NCI-H748 treated with DMSO at 0.1 percent for 48 hours (cell line): ENCODE measurements at regions not wholly inside any gene's neighbourhood (a gene's known extent, or its start where the extent isn't known, plus 50 kb on each side); places are given as distances from the start of the nearest gene placed in this dataset.
"Not testable (repeated sequence)": the region's sequence is repeated elsewhere in the genome, so short reads cannot be mapped to it uniquely, and the experiment has no call there.

Experiments
- DNase-seq: peaks from one replicate; lab custom pipeline; 2025; lab: John Stamatoyannopoulos, UW

DNA sequence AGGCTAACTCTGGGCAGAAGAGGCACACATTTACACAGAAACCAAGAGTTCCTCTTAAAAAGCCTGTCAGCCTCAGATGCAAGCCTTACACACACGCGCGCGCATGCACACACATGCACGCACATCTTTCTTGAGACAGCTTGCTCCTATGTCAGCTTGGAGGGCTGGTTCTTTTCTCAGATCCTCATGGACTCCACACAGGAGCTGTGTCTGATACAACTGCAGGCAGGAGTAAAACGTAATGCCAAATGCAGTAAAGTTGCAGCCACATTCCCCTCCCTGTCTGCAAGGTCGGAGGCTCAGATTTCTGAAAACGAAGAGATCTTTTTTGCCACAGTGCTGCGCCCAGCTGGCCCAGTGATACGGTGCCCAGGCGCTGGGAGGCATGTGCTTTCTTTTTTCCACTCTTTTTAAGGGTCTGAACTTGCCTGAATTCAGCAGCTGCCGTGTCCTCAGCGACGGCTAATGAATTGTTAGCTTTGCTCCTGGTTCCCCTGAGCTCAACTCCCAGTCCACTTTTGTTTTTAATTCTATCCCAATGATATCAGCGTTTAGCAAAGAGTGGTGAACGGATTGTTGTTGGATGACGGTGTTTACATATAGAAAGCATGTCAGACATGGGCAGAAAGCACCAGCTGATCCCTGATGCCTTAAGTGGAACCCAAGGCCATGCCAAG is 72.9 kb upstream of the FOXN3 start:
- no peak for DNase-seq

DNA sequence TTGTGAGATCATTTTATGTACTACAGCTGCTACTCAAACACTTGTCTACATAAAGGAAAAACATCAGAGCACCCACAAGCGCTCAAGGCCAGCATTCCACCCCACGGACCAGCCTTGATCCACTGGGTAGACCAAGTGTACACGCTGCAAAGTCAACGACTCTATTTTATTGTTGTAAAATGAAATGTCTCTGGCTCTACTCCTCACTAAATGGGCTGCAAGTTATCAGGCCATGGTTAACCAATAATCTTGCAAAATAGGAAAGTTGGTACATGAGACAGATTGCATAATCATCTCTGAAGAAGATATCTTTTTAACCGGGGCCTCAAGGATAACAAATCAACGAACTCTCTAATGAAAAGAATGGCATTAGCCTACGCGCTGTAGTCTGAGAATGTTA is 69.9 kb upstream of the FOXN3 start:
- no peak for DNase-seq

DNA sequence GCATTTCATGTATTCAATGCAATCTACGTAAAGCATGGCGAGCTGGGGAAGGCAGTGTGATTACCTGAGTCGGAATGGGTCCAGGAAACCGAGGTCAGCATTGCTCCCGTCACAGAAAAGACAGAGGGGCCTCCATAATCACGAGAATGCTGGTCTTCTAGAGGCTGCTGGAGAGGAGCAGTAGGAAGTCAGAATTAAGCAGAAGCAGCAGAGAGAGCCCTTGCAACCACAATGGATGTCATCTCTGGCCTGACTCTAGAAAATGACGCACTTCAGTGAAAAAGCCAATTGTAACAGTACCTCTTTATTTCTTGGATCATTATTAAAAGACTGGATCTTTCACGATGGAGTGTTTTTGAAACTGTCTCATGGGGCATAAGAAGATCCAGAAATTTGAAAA is 69.5 kb upstream of the FOXN3 start:
- no peak for DNase-seq

DNA sequence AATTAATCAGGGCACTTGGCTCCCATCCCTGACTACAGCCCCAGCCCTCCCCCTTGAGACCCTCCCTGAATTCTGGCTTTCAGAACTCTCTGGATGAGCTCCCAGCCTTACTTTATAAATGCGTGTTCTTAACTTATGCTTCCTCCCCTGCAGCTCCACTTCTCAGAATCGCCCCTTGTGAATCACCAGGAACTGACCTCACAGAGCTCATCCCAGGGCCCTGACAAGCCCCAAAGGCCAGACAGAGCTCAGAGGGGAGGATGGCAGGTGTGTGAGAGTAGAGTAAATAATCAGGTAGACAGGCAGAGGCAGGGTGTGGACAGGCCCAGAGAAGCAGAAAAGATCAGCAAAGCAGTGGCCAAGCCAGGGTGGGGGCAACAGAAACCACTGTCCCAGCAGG is 68.2 kb upstream of the FOXN3 start:
- no peak for DNase-seq

DNA sequence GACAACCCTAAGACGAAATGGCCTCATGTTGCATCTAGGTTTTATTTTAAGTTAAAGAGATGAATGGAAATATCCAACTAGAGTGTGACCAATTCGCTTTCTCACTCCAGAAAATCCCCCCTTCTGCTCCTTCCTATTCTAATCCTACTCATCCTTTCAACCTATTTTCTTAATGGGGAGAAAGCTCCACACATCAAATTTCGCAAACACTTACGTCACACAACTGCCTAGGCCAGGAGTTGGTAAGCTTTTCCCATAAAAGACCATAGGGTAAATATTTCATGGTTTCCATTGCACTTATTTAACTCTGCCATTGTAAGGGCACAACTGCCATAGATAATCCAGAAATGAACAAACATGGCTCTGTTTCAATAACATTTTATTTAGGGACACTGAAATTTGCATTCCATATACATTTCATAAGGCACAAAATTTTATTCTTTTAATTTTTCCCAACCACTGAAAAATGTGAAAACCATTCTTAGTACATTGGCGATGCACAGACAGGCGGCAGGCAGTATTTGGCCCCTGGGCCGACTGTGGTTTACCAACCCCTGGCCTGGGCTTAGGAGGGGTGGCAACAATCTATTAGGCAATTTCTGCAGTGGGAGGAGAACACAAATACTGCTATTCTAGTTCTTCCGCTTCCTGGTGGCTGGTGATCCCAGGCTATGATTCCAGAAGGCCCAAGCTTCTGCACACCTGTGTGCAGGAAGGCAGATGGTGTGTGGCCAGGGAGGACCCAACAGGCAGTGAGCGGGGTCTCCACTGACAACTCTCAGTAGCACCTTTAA is 67.2 kb upstream of the FOXN3 start:
- no peak for DNase-seq

DNA sequence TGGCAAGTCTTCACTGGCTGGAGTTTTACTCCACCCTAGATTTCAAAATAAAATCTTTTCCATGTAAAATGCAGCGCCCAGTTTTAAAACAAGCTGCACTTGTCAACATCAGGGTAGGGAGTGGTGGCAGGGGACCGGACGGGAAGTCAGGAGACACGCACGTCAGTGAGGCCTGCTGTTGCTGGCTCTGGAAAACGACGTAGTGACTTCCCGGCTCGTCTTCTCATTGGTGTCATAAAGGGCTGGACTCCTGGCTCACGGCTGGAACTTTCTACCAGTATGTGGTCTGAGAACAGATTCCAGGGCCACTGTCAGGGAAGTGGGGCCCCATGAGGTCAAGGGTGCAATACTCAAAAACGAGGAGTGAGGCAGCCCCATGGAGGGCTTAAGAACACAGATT is 64.2 kb upstream of the FOXN3 start:
- no peak for DNase-seq

DNA sequence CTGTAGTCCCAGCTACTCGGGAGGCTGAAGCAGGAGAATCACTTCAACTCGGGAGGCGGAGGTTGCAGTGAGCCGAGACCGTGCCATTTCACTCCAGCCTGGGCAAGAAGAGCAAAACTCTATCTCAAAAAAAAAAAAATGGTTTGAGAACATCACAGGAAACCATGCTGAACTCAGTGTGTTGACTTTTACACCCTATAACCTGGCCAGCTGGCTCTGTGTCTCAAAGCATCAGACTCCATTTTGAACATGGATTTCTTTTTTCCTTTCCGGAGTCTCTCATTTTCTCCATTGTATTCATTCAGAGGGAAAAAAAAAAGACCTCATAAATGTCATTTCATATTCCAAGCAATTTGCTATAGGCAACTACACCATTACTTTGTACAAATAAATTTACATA is 63.2 kb upstream of the FOXN3 start:
- no peak for DNase-seq

DNA sequence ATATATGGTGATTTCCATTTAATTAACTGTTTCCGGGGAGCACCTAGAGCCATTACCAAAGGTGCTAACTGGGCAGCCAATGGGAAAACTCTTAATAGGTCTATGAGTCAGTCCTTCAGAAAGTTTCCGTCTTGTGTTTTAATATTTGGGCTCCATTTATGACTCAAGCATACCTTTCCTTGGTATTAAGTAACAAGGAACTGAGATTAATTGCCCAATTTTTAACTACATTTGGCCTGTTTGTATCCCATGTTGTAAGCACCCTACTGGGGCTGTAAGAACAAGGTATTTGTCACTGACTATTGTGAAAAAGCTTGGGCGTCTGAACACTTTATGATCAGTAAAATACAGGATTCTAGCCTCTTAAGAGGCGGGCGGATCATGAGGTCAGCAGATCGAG is 62.8 kb upstream of the FOXN3 start:
- no peak for DNase-seq

DNA sequence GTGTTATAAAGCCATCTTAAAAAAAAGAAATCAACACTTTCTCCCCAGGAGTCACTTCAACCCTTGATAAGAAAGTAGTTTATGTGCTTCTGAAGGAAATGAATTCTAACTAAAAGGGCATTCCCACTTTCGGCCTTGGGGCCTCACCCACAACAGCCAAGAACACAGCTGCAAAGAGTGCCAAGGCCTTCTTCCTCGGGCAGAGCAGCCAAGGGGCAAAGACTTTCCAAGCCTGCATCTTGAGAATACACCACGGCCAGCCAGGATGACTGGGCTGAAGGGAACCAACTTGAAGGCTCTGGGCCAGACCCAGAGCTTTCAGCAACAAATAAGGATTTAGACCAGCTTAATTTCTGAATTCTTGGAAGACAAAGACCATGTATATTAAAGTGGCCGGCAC is 60.4 kb upstream of the FOXN3 start:
- DNase-seq: no peak

DNA sequence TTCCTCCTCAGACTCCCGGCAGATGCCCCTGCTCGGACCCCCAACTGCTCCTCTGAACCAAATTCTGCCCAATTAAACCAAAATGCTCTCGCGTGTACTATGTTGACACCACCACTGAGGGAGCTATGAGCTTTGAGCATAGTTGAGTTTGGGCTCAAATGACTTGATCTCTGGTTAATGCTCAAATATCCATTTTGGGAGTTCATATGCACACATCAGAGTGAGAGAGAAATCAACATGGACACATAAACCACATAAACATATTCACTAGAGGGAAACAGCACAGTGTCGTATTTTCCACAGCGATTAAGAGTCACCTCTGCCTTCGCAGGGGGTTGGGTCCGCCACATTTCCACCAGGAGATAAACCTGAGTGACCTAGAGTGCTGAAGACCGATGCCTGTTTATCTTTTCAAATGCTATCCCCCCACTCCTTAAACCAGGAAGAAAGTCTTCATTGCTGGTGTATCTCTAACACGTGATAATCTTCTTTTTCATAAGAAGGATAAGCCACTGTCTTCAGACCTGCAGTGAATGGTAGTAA is 59.4 kb upstream of the FOXN3 start:
- DNase-seq: no peak

DNA sequence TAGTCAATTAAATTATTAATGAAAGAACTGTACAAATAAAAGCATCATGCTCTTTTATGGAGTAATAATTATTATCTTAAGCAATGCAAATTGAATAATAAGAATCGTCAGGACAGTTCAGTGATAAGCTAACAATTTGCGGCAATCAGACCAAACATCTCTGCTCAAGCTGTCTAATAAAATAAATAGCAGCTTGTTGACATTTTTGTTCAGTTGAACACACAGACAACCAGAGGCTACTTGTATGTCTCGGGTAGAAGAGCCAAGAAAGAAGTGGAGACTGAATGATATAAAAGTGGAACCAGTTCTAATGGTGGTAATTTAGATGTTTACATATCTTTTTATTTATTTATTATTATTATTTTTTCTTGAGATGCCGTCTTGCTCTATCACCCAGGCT is 57.4 kb upstream of the FOXN3 start:
- DNase-seq: no peak

DNA sequence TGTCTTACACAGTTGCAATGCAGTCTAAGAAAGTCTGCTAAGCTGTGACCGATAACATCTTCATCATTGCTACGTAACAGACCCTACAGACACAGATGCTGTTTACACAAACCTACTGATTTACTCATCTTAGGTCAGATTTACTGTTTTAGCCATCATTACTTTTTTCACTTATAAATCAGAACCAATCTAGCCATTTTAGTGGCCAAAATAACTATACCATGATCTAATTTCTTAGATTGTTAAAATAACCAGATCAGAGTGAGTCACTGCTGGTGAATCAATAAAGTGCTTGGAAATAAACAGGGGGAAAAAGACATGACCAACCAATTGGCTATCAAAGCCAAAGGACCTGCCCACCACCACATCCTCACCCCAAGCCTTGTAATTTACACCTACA is 57.0 kb upstream of the FOXN3 start:
- no peak for DNase-seq

DNA sequence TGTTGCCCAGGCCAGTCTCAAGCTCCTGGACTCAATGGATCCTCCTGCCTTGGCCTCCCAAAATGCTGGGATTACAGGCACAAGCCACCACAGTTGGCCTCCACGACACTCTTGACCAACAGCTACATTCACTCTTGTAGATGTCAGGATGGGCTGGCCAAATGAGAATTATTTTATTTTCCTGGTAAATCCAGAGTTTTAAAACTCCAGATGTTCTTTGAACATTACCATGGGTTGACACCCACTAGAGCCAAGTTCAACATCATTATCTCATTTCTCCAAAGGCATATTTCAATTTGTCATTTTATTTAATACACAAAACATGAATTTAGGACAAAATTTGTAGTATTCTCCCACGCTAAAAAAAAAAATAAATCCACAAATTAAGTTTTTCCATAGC is 56.5 kb upstream of the FOXN3 start:
- no peak for DNase-seq

DNA sequence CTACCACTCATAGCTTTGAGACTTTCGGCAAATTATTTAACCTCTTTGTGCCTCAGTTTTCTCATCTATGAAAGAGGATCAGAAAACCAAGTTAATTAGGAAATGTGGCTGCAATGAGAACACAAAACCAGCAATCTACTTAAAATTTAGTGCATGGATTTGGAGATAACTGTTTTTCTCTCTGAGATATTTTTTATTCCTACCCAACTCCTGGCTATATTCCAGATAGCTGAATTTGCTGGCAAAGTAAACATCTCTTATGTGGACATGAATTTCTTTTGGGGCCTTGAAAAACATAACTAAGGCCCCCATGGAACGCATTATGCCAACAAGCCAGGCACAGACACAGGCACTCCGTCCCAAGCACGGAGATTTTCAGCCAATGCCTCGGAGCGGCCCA is 53.4 kb upstream of the FOXN3 start:
- no peak for DNase-seq

DNA sequence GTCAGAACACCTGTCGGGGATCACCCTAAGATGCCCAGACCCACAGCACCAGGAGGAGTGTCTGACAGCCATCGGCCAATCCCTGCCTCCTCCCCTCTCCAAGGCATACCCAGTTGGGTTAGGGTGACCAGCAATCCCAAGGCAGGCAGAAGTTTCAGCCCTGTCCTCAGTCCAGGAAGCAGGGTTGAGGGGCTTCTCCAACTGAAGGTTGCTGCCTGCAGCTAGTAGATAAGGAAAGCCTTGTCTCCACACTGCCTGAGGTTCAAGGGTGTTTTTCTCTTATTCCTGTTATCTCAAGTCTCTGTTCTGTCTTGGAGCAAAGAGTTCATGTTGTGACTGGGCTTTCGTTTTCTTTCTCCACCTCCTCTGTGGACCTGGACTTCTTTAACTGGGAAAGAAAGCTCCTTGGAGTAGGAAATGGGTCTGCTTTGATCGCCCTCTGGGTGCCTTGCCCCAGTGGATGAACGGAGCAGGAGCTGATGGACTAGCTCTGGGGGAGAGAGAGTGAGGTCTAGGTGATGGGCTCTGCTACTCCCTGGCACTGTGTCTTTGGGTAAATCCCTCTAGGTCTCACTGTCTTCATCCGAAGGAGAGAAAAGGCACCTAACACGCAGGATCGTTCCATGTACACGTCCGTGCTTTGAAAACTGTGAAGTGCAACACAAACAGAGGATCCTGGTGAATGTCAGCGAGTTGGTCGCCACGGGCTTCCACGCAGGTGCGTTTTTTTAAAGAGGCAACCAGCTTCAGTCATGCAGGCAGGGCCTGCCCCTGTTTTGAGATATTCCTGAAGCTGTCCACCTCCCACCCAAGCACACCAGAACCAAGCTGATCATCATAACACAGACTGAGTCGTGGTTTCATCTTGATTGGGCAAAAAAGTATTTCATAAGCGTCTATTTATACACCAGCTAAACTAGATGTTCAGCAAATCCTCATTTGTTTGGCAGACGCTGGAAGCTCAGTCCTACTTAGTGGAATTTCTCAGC is 52.5 kb upstream of the FOXN3 start:
- no peak for DNase-seq

DNA sequence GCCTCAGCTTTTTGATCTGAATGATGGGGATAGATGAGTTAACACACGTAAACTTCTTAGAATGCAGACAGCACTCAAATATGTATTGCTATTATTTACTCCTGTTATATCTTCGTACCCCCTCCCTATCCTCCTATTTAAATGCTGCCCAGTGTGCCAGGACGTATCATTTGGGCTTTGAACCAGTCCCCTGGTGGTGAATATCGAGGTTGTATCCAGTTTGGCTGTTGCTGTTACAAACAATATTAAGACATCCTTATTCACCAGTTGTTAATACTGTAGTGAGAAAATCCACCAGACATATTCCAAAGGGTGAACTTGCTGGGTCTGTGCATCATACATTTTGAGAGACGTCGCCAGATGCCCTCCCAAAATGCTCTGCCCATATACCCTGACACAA is 51.5 kb upstream of the FOXN3 start:
- no peak for DNase-seq

DNA sequence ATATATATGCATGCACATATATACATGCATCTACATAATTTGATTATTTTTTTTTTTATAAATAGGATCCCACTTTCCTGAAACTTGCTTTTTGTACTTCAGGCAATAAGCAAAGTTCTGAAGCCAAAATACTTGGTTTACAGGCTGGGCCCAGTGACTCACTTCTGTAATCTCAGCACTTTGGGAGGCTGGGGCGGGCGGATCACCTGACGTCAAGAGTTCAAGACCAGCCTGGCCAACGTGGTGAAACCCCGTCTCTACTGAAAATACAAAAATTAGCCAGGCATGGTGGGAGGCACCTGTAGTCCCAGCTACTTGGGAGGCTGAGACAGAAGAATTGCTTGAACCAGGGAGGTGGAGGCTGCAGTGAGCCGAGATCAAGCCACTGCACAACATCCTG is 51.0 kb upstream of the FOXN3 start:
- DNase-seq: not testable (repeated sequence)

DNA sequence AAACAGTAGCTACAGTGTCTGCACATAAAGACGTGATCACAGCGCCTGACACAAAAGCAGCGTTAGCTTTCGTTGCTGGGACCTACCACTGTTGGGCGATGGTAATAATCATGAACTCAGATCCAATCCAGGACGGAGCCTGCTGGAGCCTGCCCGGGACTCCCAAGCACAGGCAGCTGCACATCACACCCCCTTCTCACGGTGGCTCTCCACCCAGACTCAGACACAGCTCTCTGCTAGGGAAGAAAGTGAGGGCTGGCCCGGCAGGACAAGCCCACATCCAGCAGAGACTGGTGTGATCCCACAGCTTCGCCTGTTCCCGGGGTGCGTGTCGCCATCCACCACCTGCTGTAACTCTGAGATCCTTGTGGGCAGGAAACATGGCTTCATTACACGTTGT is 49.9 kb upstream of the FOXN3 start:
- DNase-seq: no peak
